ENCODE measurements at regions not wholly inside any gene's neighbourhood (a gene's known extent, or its start where the extent isn't known, plus 50 kb on each side); places are given as distances from the start of the nearest gene placed in this dataset.

- TF ChIP-seq ZNF624 (tag by site-specific recombination; IDR thresholded peaks at IDR 0.05) (no peak), ZNF48 (tag by site-specific recombination; IDR thresholded peaks at IDR 0.05) (no peak), ZFP69B (tag by site-specific recombination; IDR thresholded peaks at IDR 0.05) (no peak), ZNF529 (tag by site-specific recombination; IDR thresholded peaks at IDR 0.05; ENCODE audit: insufficient replicate concordance) (no peak), ZNF398 (tag by site-specific recombination; IDR thresholded peaks at IDR 0.05) (no peak), ZNF830 (tag by site-specific recombination; IDR thresholded peaks at IDR 0.05; ENCODE audit: low read depth) (no peak)
These were observed 403.4 kb downstream of the KLF5 start (continued) for GRCh38 chr13:73462241-73462640.

- Histone ChIP-seq H3K9me3 (ENCODE audit: control insufficient read depth, insufficient read depth, low read depth, low read length) (no peaks in the 10 kb centered on the region), H3K4me1 (ENCODE audit: control insufficient read depth, insufficient read depth, low read length) (no peaks in the 10 kb centered on the region), H3K36me3 (ENCODE audit: control insufficient read depth in 2 of 2, insufficient read depth in 1 of 2, low read length in 2 of 2) (no peaks in the 10 kb centered on the region), H3K27ac (ENCODE audit: extremely low read depth, low read depth, low read length) (no peak overlapping the region), H3K4me3 (ENCODE audit: low read depth, low read length) (no peak overlapping the region)
- no peak for TF ChIP-seq ZNF433 (tag by site-specific recombination; IDR thresholded peaks at IDR 0.05; ENCODE audit: low read depth)
- TF ChIP-seq ZNF561 (tag by site-specific recombination; IDR thresholded peaks at IDR 0.05; ENCODE audit: borderline replicate concordance) = no peak
- no peak for TF ChIP-seq SP7 (tag by site-specific recombination; IDR thresholded peaks at IDR 0.05)
- TF ChIP-seq ZNF548 (tag by site-specific recombination; IDR thresholded peaks at IDR 0.05) = no peak
- TF ChIP-seq ZNF266 (tag by site-specific recombination; IDR thresholded peaks at IDR 0.05; ENCODE audit: low read depth) = no peak
- no peak for TF ChIP-seq SP2 (tag by site-specific recombination; IDR thresholded peaks at IDR 0.05)
- ChIA-PET CTCF (no interaction called here), POLR2A (no interaction called here)
These were observed 392.6 kb downstream of the KLF5 start for GRCh38 chr13:73451221-73452029.

GRCh38 chr13:73450583-73450982, 391.8 kb downstream of the KLF5 start:
- H3K9me3 ChIP-seq (ENCODE audit: control insufficient read depth, insufficient read depth, low read depth, low read length) = no peaks in the 10 kb centered on the region
- H3K27ac ChIP-seq (ENCODE audit: extremely low read depth, low read depth, low read length) = no peak overlapping the region
- ChIA-PET CTCF (no interaction called here), POLR2A (no interaction called here)
- no peaks in the 10 kb centered on the region for H3K4me1 ChIP-seq (ENCODE audit: control insufficient read depth, insufficient read depth, low read length)
- no peak overlapping the region for H3K4me3 ChIP-seq (ENCODE audit: low read depth, low read length)
- H3K36me3 ChIP-seq (ENCODE audit: control insufficient read depth in 2 of 2, insufficient read depth in 1 of 2, low read length in 2 of 2) = no peaks in the 10 kb centered on the region
- no peak for TF ChIP-seq ZNF362 (tag by site-specific recombination; IDR thresholded peaks at IDR 0.05)
- no peak for TF ChIP-seq OVOL3 (tag by site-specific recombination; IDR thresholded peaks at IDR 0.05)

- POLR2A ChIA-PET = no interaction called here
- no peaks in the 10 kb centered on the region for H3K4me1 ChIP-seq (ENCODE audit: control insufficient read depth, insufficient read depth, low read length)
- H3K4me3 ChIP-seq (ENCODE audit: low read depth, low read length) = no peak overlapping the region
- CTCF ChIA-PET = no interaction called here
- H3K27ac ChIP-seq (ENCODE audit: extremely low read depth, low read depth, low read length) = no peak overlapping the region
- H3K36me3 ChIP-seq (ENCODE audit: control insufficient read depth in 2 of 2, insufficient read depth in 1 of 2, low read length in 2 of 2) = no peaks in the 10 kb centered on the region
- no peaks in the 10 kb centered on the region for H3K9me3 ChIP-seq (ENCODE audit: control insufficient read depth, insufficient read depth, low read depth, low read length)
- no peak for TF ChIP-seq ZNF580 (tag by site-specific recombination; IDR thresholded peaks at IDR 0.05)
- no peak for TF ChIP-seq KLF9 (tag by site-specific recombination; IDR thresholded peaks at IDR 0.05; ENCODE audit: low read depth)
- TF ChIP-seq ZNF175 (tag by site-specific recombination; IDR thresholded peaks at IDR 0.05) = no peak
- no peak for TF ChIP-seq PRDM10 (tag by site-specific recombination; IDR thresholded peaks at IDR 0.05)
- no peak for TF ChIP-seq ZNF776 (tag by site-specific recombination; IDR thresholded peaks at IDR 0.05; ENCODE audit: borderline replicate concordance)
- TF ChIP-seq WT1 (tag by site-specific recombination; IDR thresholded peaks at IDR 0.05) = no peak
- TF ChIP-seq ZNF280C (tag by site-specific recombination; IDR thresholded peaks at IDR 0.05) = no peak
These were observed 390.4 kb downstream of the KLF5 start for GRCh38 chr13:73449252-73449651.

Measured in HEK293 (cell line).